PFSK-1 (cell line): ENCODE measurements at regions not wholly inside any gene's neighbourhood (a gene's known extent, or its start where the extent isn't known, plus 50 kb on each side); places are given as distances from the start of the nearest gene placed in this dataset.

Experiments used
- FOXP2 ChIP-seq: optimal IDR thresholded peaks from 2 replicates; pipeline ENCODE3; 2011; ENCODE audit warnings: borderline replicate concordance, control low read depth, inconsistent platforms; ENCODE audit not compliant: insufficient read depth; ENCODE audit errors: extremely low read length, extremely low read depth
- POLR2AphosphoS5 ChIP-seq: IDR thresholded peaks from 2 replicates; pipeline ENCODE4 v1.6.1; 2012; ENCODE audit warnings: low read depth, mild to moderate bottlenecking, control low read depth, low read length, moderate library complexity
- SIN3A ChIP-seq: IDR thresholded peaks from 2 replicates; pipeline ENCODE4 v1.6.1; 2012; ENCODE audit warnings: mild to moderate bottlenecking, low read length, moderate library complexity, borderline replicate concordance; ENCODE audit not compliant: insufficient read depth
- TAF1 ChIP-seq: IDR thresholded peaks from 2 replicates; pipeline ENCODE4 v1.6.1; 2012; ENCODE audit warnings: low read length, control low read depth, borderline replicate concordance; ENCODE audit not compliant: insufficient read depth
- TF ChIP-seq, protein P1 (sequence below), 2 experiments: IDR thresholded peaks; 2 replicates each; pipeline versions ENCODE4 v1.6.1 to v1.8.0; 2011 to 2012; ENCODE audit warnings: low read depth in 2 of 2, low read length in 2 of 2, control low read depth in 1 of 2, inconsistent platforms in 1 of 2, mild to moderate bottlenecking in 1 of 2, moderate library complexity in 1 of 2; ENCODE audit not compliant: insufficient read depth in 1 of 2

DNA sequence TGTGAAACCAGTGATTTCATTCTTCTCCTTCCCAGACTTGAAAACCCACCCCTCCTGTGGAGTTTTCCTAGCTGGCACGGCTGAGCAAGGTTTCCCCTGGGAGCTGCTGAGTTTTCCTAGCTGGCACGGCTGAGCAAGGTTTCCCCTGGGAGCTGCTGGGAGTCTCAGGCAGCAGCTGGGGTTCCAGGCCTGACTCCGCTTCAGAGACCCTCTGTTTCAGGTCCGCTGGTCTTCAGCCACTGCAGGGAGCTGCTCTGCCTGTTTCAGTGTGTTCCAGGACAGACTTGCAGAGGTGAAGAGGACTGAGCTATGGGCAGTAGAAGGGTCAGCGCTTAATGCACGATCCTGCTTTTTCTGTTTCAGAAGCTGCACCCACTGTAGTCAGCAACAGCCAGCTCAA, 104.9 kb downstream of the XRCC2 start:
- TF ChIP-seq, protein P1, sequence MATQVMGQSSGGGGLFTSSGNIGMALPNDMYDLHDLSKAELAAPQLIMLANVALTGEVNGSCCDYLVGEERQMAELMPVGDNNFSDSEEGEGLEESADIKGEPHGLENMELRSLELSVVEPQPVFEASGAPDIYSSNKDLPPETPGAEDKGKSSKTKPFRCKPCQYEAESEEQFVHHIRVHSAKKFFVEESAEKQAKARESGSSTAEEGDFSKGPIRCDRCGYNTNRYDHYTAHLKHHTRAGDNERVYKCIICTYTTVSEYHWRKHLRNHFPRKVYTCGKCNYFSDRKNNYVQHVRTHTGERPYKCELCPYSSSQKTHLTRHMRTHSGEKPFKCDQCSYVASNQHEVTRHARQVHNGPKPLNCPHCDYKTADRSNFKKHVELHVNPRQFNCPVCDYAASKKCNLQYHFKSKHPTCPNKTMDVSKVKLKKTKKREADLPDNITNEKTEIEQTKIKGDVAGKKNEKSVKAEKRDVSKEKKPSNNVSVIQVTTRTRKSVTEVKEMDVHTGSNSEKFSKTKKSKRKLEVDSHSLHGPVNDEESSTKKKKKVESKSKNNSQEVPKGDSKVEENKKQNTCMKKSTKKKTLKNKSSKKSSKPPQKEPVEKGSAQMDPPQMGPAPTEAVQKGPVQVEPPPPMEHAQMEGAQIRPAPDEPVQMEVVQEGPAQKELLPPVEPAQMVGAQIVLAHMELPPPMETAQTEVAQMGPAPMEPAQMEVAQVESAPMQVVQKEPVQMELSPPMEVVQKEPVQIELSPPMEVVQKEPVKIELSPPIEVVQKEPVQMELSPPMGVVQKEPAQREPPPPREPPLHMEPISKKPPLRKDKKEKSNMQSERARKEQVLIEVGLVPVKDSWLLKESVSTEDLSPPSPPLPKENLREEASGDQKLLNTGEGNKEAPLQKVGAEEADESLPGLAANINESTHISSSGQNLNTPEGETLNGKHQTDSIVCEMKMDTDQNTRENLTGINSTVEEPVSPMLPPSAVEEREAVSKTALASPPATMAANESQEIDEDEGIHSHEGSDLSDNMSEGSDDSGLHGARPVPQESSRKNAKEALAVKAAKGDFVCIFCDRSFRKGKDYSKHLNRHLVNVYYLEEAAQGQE (IDR thresholded peaks at IDR 0.05; ENCODE audit: insufficient read depth in 1 of 2, low read depth in 2 of 2, low read length in 2 of 2) = no peak
- TF ChIP-seq POLR2AphosphoS5 = no peak
- TF ChIP-seq TAF1 = no peak
- TF ChIP-seq SIN3A = no peak
- no peak for TF ChIP-seq FOXP2
